Right lobe of liver (tissue), 4 donors: ENCODE measurements at regions not wholly inside any gene's neighbourhood (a gene's known extent, or its start where the extent isn't known, plus 50 kb on each side); places are given as distances from the start of the nearest gene placed in this dataset.

Experiments used
- POLR2A ChIP-seq: fragments of 450-650 bp; IDR thresholded peaks from one replicate; pipeline ENCODE4 v1.6.1; 2017; ENCODE audit warnings: antibody characterized with exemption, mild to moderate bottlenecking
- TF ChIP-seq, protein P1 (sequence below), 4 donors: fragments of 200-600 bp in 3 of 4; fragments of 450-650 bp in 1 of 4; IDR thresholded peaks; one replicate each; pipeline versions ENCODE4 v1.5.1 to v1.8.0; 2016 to 2022; ENCODE audit warnings: antibody characterized with exemption in 4 of 4, mild to moderate bottlenecking in 2 of 4
- donor health status: DM: no; HTN: no; CAD: no.
- donor health status: DM: no; HTN: no; CAD: no.
- donor health status: DM: no; HTN: yes; CAD: no.

GRCh38 chr7:142485617-142486226 is 227.9 kb upstream of the PRSS58 start:
- TF ChIP-seq, protein P1, sequence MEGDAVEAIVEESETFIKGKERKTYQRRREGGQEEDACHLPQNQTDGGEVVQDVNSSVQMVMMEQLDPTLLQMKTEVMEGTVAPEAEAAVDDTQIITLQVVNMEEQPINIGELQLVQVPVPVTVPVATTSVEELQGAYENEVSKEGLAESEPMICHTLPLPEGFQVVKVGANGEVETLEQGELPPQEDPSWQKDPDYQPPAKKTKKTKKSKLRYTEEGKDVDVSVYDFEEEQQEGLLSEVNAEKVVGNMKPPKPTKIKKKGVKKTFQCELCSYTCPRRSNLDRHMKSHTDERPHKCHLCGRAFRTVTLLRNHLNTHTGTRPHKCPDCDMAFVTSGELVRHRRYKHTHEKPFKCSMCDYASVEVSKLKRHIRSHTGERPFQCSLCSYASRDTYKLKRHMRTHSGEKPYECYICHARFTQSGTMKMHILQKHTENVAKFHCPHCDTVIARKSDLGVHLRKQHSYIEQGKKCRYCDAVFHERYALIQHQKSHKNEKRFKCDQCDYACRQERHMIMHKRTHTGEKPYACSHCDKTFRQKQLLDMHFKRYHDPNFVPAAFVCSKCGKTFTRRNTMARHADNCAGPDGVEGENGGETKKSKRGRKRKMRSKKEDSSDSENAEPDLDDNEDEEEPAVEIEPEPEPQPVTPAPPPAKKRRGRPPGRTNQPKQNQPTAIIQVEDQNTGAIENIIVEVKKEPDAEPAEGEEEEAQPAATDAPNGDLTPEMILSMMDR (IDR thresholded peaks at IDR 0.05), result peak in 2 of 4 donors; percentile 20 to 27
- TF ChIP-seq POLR2A, result no peak
